Hepatocyte (in vitro differentiated cells): ENCODE measurements at regions not wholly inside any gene's neighbourhood (a gene's known extent, or its start where the extent isn't known, plus 50 kb on each side); places are given as distances from the start of the nearest gene placed in this dataset.

Source experiments
- DNase-seq: peaks from one replicate; pipeline ENCODE4 v3.0.0-alpha.2; 2016; ENCODE audit warnings: low spot score
- H2AFZ ChIP-seq: fragments of 200-600 bp; sonication (generic); 2 replicates; pipeline ENCODE4 v1.6.0; 2016; ENCODE audit warnings: antibody characterized with exemption, mild to moderate bottlenecking
- H3K27ac ChIP-seq: fragments of 200-600 bp; sonication (generic); 2 replicates; pipeline ENCODE4 v1.5.1; 2016; ENCODE audit warnings: mild to moderate bottlenecking
- H3K27me3 ChIP-seq: fragments of 200-600 bp; sonication (generic); 2 replicates; pipeline ENCODE4 v1.6.1; 2016
- H3K36me3 ChIP-seq: fragments of 200-600 bp; sonication (generic); replicated peaks from 2 replicates; pipeline ENCODE4 v1.5.1; 2016; ENCODE audit warnings: low read depth; ENCODE audit not compliant: insufficient read depth
- H3K4me1 ChIP-seq: fragments of 200-600 bp; sonication (generic); 2 replicates; pipeline ENCODE4 v1.5.1; 2016; ENCODE audit warnings: mild to moderate bottlenecking, moderate library complexity; ENCODE audit not compliant: insufficient read depth
- H3K4me2 ChIP-seq: fragments of 200-600 bp; sonication (generic); 2 replicates; pipeline ENCODE4 v1.6.0; 2016
- H3K4me3 ChIP-seq: fragments of 200-600 bp; sonication (generic); 2 replicates; pipeline ENCODE4 v1.5.1; 2016; ENCODE audit warnings: mild to moderate bottlenecking
- H3K79me2 ChIP-seq: fragments of 200-600 bp; sonication (generic); 2 replicates; pipeline ENCODE4 v1.6.0; 2017; ENCODE audit warnings: mild to moderate bottlenecking
- H3K9me2 ChIP-seq: fragments of 200-600 bp; sonication (generic); replicated peaks from 2 replicates; pipeline ENCODE4 v1.6.0; 2017; ENCODE audit warnings: mild to moderate bottlenecking; ENCODE audit not compliant: insufficient read depth
- H3K9me3 ChIP-seq: fragments of 200-600 bp; sonication (generic); 2 replicates; pipeline ENCODE4 v1.5.1; 2016; ENCODE audit warnings: low read depth, mild to moderate bottlenecking
- H4K20me1 ChIP-seq: fragments of 200-600 bp; sonication (generic); 2 replicates; pipeline ENCODE4 v1.6.0; 2016; ENCODE audit warnings: mild to moderate bottlenecking; ENCODE audit not compliant: insufficient read depth, poor library complexity, severe bottlenecking
- EZH2 ChIP-seq: fragments of 200-600 bp; sonication (generic); IDR thresholded peaks from 2 replicates; pipeline ENCODE4 v1.6.1; 2016; ENCODE audit warnings: antibody characterized with exemption, mild to moderate bottlenecking, borderline replicate concordance
- EZH2phosphoT487 ChIP-seq: fragments of 200-600 bp; sonication (generic); IDR thresholded peaks from one replicate; pipeline ENCODE4 v1.6.1; 2018; ENCODE audit warnings: antibody characterized with exemption, mild to moderate bottlenecking, low read depth, moderate library complexity; ENCODE audit not compliant: unreplicated experiment, severe bottlenecking
- WGBS: methylation state at CpG from one replicate; pipeline ENCODE4 v1.1.6; 2016; ENCODE audit warnings: low lambda C conversion rate; ENCODE audit errors: missing lambda C conversion rate; 5-methylcytosine and 5-hydroxymethylcytosine counted together
- TF ChIP-seq, protein P1 (sequence below): fragments of 200-600 bp; sonication (generic); IDR thresholded peaks from 2 replicates; pipeline ENCODE4 v1.5.1; 2016; ENCODE audit warnings: antibody characterized with exemption, mild to moderate bottlenecking; ENCODE audit not compliant: poor library complexity

DNA sequence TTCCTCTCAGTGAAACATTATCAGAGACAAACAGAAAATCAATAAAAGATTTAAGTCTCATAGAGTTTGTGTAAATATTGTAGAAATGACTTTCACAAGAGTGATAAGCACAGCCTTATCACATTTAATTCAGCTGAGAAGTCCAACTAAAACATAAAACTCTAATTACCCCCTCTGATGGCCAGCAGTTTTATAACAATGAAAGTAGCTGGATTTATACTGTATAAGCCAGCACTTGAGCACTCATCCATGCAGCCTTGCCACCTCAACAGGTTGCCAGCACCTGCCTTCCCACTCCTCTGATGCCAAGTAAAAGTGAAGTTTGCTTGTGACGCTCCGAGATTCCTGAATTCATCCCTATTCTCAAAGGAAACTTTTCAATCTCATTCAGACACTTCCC, 103.0 kb upstream of the STK39 start:
- Histone ChIP-seq H3K9me2 (no peaks in the 10 kb centered on the region), H2AFZ (no peak overlapping the region), H3K9me3 (peaks cover 4% of the 10 kb centered on the region), H3K79me2 (no peaks in the 10 kb centered on the region), H3K4me3 (no peak overlapping the region), H3K4me1 (peaks cover 23% of the 10 kb centered on the region), H3K27ac (peak overlapping the region; percentile 7), H3K4me2 (peak overlapping the region; percentile 0), H4K20me1 (no peaks in the 10 kb centered on the region), H3K27me3 (no peaks in the 10 kb centered on the region), H3K36me3 (no peaks in the 10 kb centered on the region)
- DNase-seq, result no peak
- no peak for TF ChIP-seq EZH2phosphoT487
- TF ChIP-seq EZH2, result no peak
- TF ChIP-seq, protein P1, sequence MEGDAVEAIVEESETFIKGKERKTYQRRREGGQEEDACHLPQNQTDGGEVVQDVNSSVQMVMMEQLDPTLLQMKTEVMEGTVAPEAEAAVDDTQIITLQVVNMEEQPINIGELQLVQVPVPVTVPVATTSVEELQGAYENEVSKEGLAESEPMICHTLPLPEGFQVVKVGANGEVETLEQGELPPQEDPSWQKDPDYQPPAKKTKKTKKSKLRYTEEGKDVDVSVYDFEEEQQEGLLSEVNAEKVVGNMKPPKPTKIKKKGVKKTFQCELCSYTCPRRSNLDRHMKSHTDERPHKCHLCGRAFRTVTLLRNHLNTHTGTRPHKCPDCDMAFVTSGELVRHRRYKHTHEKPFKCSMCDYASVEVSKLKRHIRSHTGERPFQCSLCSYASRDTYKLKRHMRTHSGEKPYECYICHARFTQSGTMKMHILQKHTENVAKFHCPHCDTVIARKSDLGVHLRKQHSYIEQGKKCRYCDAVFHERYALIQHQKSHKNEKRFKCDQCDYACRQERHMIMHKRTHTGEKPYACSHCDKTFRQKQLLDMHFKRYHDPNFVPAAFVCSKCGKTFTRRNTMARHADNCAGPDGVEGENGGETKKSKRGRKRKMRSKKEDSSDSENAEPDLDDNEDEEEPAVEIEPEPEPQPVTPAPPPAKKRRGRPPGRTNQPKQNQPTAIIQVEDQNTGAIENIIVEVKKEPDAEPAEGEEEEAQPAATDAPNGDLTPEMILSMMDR, result no peak
- WGBS, result 71% methylated on average over 2 of the region's 2 CpGs

DNA sequence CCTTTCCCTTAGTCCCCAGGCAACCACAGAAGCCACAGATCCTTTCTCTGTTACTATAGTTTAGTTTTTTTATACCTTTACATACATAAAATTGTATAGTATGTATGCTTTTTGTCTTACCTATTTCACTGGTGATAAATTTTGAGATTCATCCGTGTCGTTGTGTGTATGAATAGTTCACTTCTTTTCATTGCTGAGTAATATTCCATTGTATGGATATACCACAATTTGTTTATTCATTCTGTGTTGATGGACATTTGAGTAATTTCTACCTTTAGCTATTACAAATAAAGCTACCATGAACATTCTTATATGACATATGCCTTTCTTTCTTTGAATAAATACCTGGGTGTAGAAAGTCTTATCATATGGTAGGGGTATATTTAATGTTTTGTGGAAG, 102.8 kb upstream of the CERS6 start:
- H3K36me3 ChIP-seq, result no peaks in the 10 kb centered on the region
- H3K4me1 ChIP-seq, result peaks cover 11% of the 10 kb centered on the region
- no peak overlapping the region for H3K4me2 ChIP-seq
- no peak overlapping the region for H3K27ac ChIP-seq
- H4K20me1 ChIP-seq, result no peaks in the 10 kb centered on the region
- H3K9me3 ChIP-seq, result peaks cover 4% of the 10 kb centered on the region
- no peak for DNase-seq
- no peaks in the 10 kb centered on the region for H3K79me2 ChIP-seq
- TF ChIP-seq, protein P1, result no peak
- TF ChIP-seq EZH2 (no peak), EZH2phosphoT487 (no peak)
- no peak overlapping the region for H2AFZ ChIP-seq
- H3K27me3 ChIP-seq, result no peaks in the 10 kb centered on the region
- H3K4me3 ChIP-seq, result no peak overlapping the region
- no peaks in the 10 kb centered on the region for H3K9me2 ChIP-seq
- 76% methylated on average over 2 of the region's 2 CpGs for WGBS

DNA sequence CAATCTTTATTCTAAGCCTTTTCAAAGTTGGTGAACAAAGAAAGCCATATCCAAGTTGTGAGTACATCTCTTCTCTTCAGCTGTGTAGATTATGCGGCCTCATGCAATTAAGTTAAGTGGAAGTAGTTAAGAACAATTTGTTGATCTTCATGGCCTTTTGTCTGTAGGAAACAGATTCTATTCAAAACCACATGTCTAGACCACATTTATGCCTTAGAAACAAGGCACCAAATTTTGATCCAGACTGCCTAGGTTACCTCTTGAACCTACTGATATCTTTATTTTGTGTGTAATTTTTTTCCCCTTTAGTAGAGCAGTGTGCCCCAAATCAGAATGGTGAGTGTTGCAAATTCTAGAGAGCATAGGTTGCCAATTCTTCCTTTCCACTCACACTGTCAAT, 101.6 kb upstream of the CERS6 start:
- DNase-seq, result no peak
- H3K36me3 ChIP-seq, result no peaks in the 10 kb centered on the region
- H3K4me1 ChIP-seq, result peaks cover 11% of the 10 kb centered on the region
- no peak overlapping the region for H3K27ac ChIP-seq
- no peak overlapping the region for H3K4me2 ChIP-seq
- no peaks in the 10 kb centered on the region for H4K20me1 ChIP-seq
- H3K9me3 ChIP-seq, result peaks cover 4% of the 10 kb centered on the region
- H3K4me3 ChIP-seq, result no peak overlapping the region
- TF ChIP-seq EZH2 (no peak), EZH2phosphoT487 (no peak)
- TF ChIP-seq, protein P1, result no peak
- no peaks in the 10 kb centered on the region for H3K79me2 ChIP-seq
- H3K27me3 ChIP-seq, result no peaks in the 10 kb centered on the region
- no peaks in the 10 kb centered on the region for H3K9me2 ChIP-seq
- no peak overlapping the region for H2AFZ ChIP-seq
- WGBS, result 88% methylated on average over 1 of the region's 1 CpG

DNA sequence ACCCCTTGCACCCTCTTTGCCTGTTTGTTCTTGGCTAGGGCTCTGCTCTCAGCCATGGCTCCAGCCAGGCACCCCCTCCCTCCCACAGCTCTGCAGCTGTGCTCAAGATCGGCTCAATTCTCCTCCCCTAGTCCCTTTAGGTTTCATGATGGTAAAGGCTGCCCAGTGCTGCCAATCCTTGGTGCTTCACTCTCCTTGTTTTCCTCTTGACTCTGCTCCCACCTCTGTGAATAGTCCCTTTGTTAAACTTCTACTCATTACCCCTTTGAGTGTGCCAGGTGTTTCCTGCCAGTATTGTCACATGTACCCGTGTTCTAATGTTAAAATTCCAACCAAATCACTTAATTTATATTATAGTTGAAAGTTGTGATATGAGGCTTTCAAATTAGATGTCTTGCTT, 101.0 kb upstream of the CERS6 start:
- no peak overlapping the region for H3K4me3 ChIP-seq
- H3K27ac ChIP-seq, result no peak overlapping the region
- no peak overlapping the region for H2AFZ ChIP-seq
- no peaks in the 10 kb centered on the region for H3K36me3 ChIP-seq
- DNase-seq, result no peak
- H3K27me3 ChIP-seq, result no peaks in the 10 kb centered on the region
- no peaks in the 10 kb centered on the region for H3K9me2 ChIP-seq
- peaks cover 11% of the 10 kb centered on the region for H3K4me1 ChIP-seq
- H3K79me2 ChIP-seq, result no peaks in the 10 kb centered on the region
- H3K9me3 ChIP-seq, result peaks cover 4% of the 10 kb centered on the region
- 86% methylated on average over 2 of the region's 2 CpGs for WGBS
- H4K20me1 ChIP-seq, result no peaks in the 10 kb centered on the region
- no peak overlapping the region for H3K4me2 ChIP-seq
- TF ChIP-seq, protein P1, result no peak
- TF ChIP-seq EZH2, result no peak
- no peak for TF ChIP-seq EZH2phosphoT487
